ENCODE measurements at regions not wholly inside any gene's neighbourhood (a gene's known extent, or its start where the extent isn't known, plus 50 kb on each side); places are given as distances from the start of the nearest gene placed in this dataset.

- H3K4me3 ChIP-seq (replicated peaks; ENCODE audit: low read depth, low read length) = no peak overlapping the region
- DNase-seq (ENCODE audit: low read depth) = no peak
- no peak for TF ChIP-seq CTCF (IDR thresholded peaks at IDR 0.05; ENCODE audit: low read length, missing control alignments)
Observed at GRCh38 chr5:6832994-6833393, 119.8 kb downstream of the TENT4A start.

- no peak for DNase-seq (ENCODE audit: low read depth)
- no peak overlapping the region for H3K4me3 ChIP-seq (replicated peaks; ENCODE audit: low read depth, low read length)
- no peak for TF ChIP-seq CTCF (IDR thresholded peaks at IDR 0.05; ENCODE audit: low read length, missing control alignments)
Observed at GRCh38 chr5:6833406-6833805, 120.2 kb downstream of the TENT4A start.

GRCh38 chr5:6837095-6837494 lies 123.9 kb downstream of the TENT4A start:
- DNase-seq (ENCODE audit: low read depth) = no peak
- no peak for TF ChIP-seq CTCF (IDR thresholded peaks at IDR 0.05; ENCODE audit: low read length, missing control alignments)
- H3K4me3 ChIP-seq (replicated peaks; ENCODE audit: low read depth, low read length) = no peak overlapping the region

GRCh38 chr5:6837519-6838110 lies 124.4 kb downstream of the TENT4A start:
- no peak overlapping the region for H3K4me3 ChIP-seq (replicated peaks; ENCODE audit: low read depth, low read length)
- no peak for DNase-seq (ENCODE audit: low read depth)
- TF ChIP-seq CTCF (IDR thresholded peaks at IDR 0.05; ENCODE audit: low read length, missing control alignments) = peak; percentile 48

- no peak for TF ChIP-seq CTCF (IDR thresholded peaks at IDR 0.05; ENCODE audit: low read length, missing control alignments)
- H3K4me3 ChIP-seq (replicated peaks; ENCODE audit: low read depth, low read length) = no peak overlapping the region
- no peak for DNase-seq (ENCODE audit: low read depth)
Observed at GRCh38 chr5:6838736-6839135, 125.5 kb downstream of the TENT4A start.

- no peak for DNase-seq (ENCODE audit: low read depth)
- H3K4me3 ChIP-seq (replicated peaks; ENCODE audit: low read depth, low read length) = no peak overlapping the region
- no peak for TF ChIP-seq CTCF (IDR thresholded peaks at IDR 0.05; ENCODE audit: low read length, missing control alignments)
Observed at GRCh38 chr5:6840136-6840793, 127.0 kb downstream of the TENT4A start.

- TF ChIP-seq CTCF (IDR thresholded peaks at IDR 0.05; ENCODE audit: low read length, missing control alignments) = no peak
- DNase-seq (ENCODE audit: low read depth) = no peak
Observed at GRCh38 chr5:6843335-6843734, 130.1 kb downstream of the TENT4A start.

More at GRCh38 chr5:6843335-6843734, 130.1 kb downstream of the TENT4A start:
- no peak overlapping the region for H3K4me3 ChIP-seq (replicated peaks; ENCODE audit: low read depth, low read length)

Data from fibroblast of pulmonary artery (primary cell).